Heart right ventricle (tissue), 16 donors: ENCODE measurements at regions not wholly inside any gene's neighbourhood (a gene's known extent, or its start where the extent isn't known, plus 50 kb on each side); places are given as distances from the start of the nearest gene placed in this dataset.
A peak's percentile ranks its signal among the peaks of the same experiment; 100 is the strongest.

Experiments
- ATAC-seq, 8 donors: fragments of 200-7000 bp; cut with Tn5 transposase; one replicate each; pipeline ENCODE4 v1.9.1; 2020; ENCODE audit warnings: mild to moderate bottlenecking in 8 of 8, moderate library complexity in 8 of 8, moderate number of reproducible peaks in 1 of 8
- DNase-seq, 2 donors: peaks; one replicate each; pipeline ENCODE4 v3.0.0-alpha.2; 2020
- H3K27ac ChIP-seq, 10 donors: fragments of 200-600 bp; sonication (generic) in 2 of 10; one replicate each; pipeline versions ENCODE4 v1.5.0 to v1.8.0; 2020 to 2022; ENCODE audit warnings: mild to moderate bottlenecking in 3 of 10
- H3K27me3 ChIP-seq, 7 donors: fragments of 200-600 bp; one replicate each; pipeline ENCODE4 v1.8.0; 2021 to 2022; ENCODE audit warnings: mild to moderate bottlenecking in 2 of 7
- H3K36me3 ChIP-seq, 9 donors: fragments of 200-600 bp; sonication (generic) in 1 of 9; one replicate each; pipeline versions ENCODE4 v1.5.0 to v1.8.0; 2020 to 2022; ENCODE audit warnings: mild to moderate bottlenecking in 2 of 9
- H3K4me1 ChIP-seq, 9 donors: fragments of 200-600 bp; sonication (generic) in 1 of 9; one replicate each; pipeline versions ENCODE4 v1.5.0 to v1.8.0; 2020 to 2022; ENCODE audit warnings: mild to moderate bottlenecking in 4 of 9
- H3K4me3 ChIP-seq, 10 donors: fragments of 200-600 bp; sonication (generic) in 2 of 10; one replicate each; pipeline versions ENCODE4 v1.5.0 to v1.8.0; 2020 to 2022; ENCODE audit warnings: mild to moderate bottlenecking in 7 of 10, moderate library complexity in 2 of 10
- H3K9me3 ChIP-seq, 11 donors: fragments of 200-600 bp in 10 of 11; sonication (generic) in 2 of 11; one replicate each; pipeline versions ENCODE4 v1.5.0 to v1.8.0; 2013 to 2022; ENCODE audit warnings: mild to moderate bottlenecking in 2 of 11, control low read depth in 1 of 11, moderate library complexity in 1 of 11
- CTCF ChIP-seq, 9 donors: fragments of 200-600 bp; sonication (generic) in 2 of 9; IDR thresholded peaks; one replicate each; pipeline versions ENCODE4 v1.5.0 to v1.8.0; 2021 to 2022; ENCODE audit warnings: antibody characterized with exemption in 9 of 9, mild to moderate bottlenecking in 5 of 9, moderate library complexity in 1 of 9
- WGBS, 2 donors: extraction: QIAGEN DNeasy Blood & Tissue Kit; methylation state at CpG; one replicate each; pipeline ENCODE4 v1.1.7; 2013; ENCODE audit warnings: inconsistent platforms in 1 of 2; 5-methylcytosine and 5-hydroxymethylcytosine counted together
- intact Hi-C, 10 donors: fragments of 100-400 bp; cut with DNase I; formaldehyde crosslinking; loops; one replicate each; pipeline versions ENCODE4 v1.11.1 to v1.14.2; 2022
- donor health status: Arrhythmogenic right ventricular cardiomyopathy.
- donor health status: ischemic (EF 13 %, LVEDD 7.1; RV severe dilation, severe dysfunction).
- donor health status: healthy with polysubstance abuse.
- donor health status: DM: no; HTN: yes; CAD: no.
- donor health status: DM: no; HTN: no; CAD: no.
- donor health status: ischemic (EF 25% LVEDD 6.9; RV normal size, moderate dysfunction).
- donor health status: ischemic (EF 25% LVEDD 5.7; RV mildly dilated, moderate dysfunction).
- donor health status: healthy.
- donor health status: DM: yes; HTN: yes; CAD: no.
- donor health status: Ischemic cardiomyopathy.
- donor health status: ischemic (EF 35%, LVEDD 5.7; RV mildly dilated, moderate dysfunction).
- donor health status: nonischemic (EF 11% LVEDD 7.7; RV severe dilation, severe dysfunction).
- donor health status: DM: yes; HTN: yes; CAD: no.
- donor health status: PGD.
- donor health status: ischemic (EF 29% LVEDD 5.4; RV normal size, mild dysfunction).
- donor health status: nonischemic (EF 23%, LVEDD 6.1; RV moderate dilation, normal function).

DNA sequence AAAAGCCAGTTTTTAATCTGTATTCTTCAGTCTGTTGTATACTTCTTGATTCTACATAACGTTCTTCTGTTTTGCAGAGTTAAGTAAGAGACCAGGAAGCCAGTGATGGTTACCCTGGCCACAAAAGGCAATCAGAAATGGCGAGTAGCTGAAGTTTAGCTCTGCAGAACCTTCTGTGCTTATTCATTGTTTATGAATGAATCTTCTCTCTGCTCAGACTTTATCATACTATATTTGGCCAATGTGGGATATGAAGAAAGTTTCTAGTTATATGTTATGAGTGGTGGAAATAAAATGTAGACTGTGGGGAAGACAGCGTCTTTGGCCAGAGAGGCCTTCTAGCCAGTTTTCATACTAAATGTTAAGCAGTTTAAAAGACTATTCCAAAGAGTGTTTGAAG is 249.9 kb upstream of the RGS6 start:
- Histone ChIP-seq H3K4me1 (peaks cover 0 to 3% (median 0%) of the 10 kb centered on the region in 9 donors), H3K36me3 (peaks cover 0 to 25% (median 0%) of the 10 kb centered on the region in 9 donors), H3K27me3 (no peaks in the 10 kb centered on the region), H3K9me3 (peaks cover 0 to 5% (median 0%) of the 10 kb centered on the region in 11 donors), H3K4me3 (no peak overlapping the region), H3K27ac (no peak overlapping the region)
- no peak for TF ChIP-seq CTCF (IDR thresholded peaks at IDR 0.05)
- intact Hi-C loops: no loop called here
- no peak for DNase-seq
- no peak for ATAC-seq
- 93 to 95% methylated on average over 3 of the region's 3 CpGs for WGBS, 2 donors

DNA sequence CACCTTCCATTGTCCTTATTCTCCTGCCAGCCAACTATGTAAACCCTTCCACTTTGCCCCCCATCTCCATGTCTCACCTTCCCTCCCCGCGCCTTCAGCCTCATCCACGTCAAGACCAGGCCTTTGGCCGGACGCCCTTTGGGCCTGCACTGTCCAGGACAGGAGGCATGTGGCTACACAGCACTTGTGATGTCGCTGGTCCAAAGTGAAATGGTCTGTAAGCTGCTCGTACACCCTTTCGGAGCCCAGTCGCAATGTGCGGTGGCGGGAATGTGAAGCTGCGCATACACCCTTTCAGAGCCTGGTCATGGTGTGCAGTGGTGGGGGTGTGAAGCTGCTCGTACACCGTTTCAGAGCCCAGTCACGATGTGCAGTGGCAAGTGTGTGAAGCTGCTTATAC is 247.9 kb upstream of the RGS6 start:
- Histone ChIP-seq H3K4me3 (no peak overlapping the region), H3K4me1 (peaks cover 0 to 7% (median 0%) of the 10 kb centered on the region in 9 donors), H3K9me3 (no peaks in the 10 kb centered on the region), H3K36me3 (peaks cover 0 to 25% (median 0%) of the 10 kb centered on the region in 9 donors), H3K27me3 (no peaks in the 10 kb centered on the region), H3K27ac (no peak overlapping the region)
- no peak for ATAC-seq
- intact Hi-C loops: no loop called here
- DNase-seq: no peak
- 97% methylated on average over 15 of the region's 15 CpGs for WGBS, 2 donors
- TF ChIP-seq CTCF (IDR thresholded peaks at IDR 0.05): no peak

DNA sequence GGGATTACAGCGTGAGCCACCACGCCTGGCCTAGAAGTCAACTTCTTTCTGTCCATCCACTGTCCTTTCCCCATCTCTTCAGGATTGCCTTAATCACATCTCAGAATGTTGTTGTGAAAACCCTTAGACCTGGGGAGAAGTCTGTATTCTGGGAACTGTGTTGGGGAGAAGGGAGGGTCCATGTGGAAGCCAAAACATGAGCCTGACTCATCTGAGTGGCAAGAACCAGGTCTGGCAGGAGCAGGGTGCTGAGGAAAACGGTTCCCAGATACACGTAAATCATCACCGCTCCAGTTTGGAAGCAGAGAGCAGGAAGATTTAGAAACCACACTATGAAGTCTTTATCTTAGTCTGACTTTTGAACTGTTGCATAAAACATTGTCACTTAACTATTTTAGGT is 245.6 kb upstream of the RGS6 start:
- H3K4me1 ChIP-seq: peaks cover 0 to 7% (median 0%) of the 10 kb centered on the region in 9 donors
- intact Hi-C loops: no loop called here
- no peaks in the 10 kb centered on the region for H3K9me3 ChIP-seq
- no peak for TF ChIP-seq CTCF (IDR thresholded peaks at IDR 0.05)
- ATAC-seq (peak in 2 of 8 donors; percentile 25 to 60), DNase-seq (no peak)
- peak overlapping the region in 1 of 10 donors; percentile 15 for H3K27ac ChIP-seq
- H3K4me3 ChIP-seq: no peak overlapping the region
- WGBS, 2 donors: 82 to 84% methylated on average over 5 of the region's 5 CpGs
- no peaks in the 10 kb centered on the region for H3K27me3 ChIP-seq
- H3K36me3 ChIP-seq: peaks cover 0 to 30% (median 0%) of the 10 kb centered on the region in 9 donors

DNA sequence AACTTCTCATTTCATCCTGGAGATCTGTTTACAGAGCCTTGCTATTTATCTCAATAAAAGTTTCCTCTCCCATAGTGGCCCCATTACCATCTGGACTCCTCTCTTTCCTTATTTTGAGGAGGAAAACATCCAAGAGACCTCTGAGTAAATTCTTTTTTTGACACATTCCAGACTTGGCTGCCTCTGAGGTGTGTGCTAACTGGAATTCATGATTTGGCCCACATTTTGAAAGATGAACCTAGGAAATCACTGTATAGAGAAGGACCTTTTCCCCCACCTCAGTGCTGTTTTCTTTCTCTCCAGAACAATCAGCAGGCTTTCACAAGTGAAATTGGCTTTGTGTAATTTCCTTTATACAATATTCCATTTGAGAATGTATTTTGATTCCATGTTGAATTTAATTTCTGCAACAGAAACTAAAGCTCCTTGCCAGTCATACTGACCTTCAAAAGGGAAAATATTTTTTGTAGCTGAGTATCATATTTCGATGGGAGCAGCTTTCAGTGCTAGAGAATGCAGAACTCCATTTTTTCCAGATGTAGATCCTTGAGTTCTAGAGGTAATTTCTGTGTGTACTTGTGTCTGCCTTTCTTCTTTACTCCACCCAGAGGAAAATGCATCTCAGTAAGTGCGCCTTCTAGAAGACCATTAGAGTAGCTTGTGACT is 244.9 kb upstream of the RGS6 start:
- TF ChIP-seq CTCF (IDR thresholded peaks at IDR 0.05): no peak
- WGBS, 2 donors: 82 to 89% methylated on average over 2 of the region's 2 CpGs
- H3K4me3 ChIP-seq: no peak overlapping the region
- peaks cover 0 to 7% (median 0%) of the 10 kb centered on the region in 9 donors for H3K4me1 ChIP-seq
- H3K36me3 ChIP-seq: peaks cover 0 to 30% (median 0%) of the 10 kb centered on the region in 9 donors
- intact Hi-C loops: no loop called here
- no peak for ATAC-seq
- H3K27me3 ChIP-seq: no peaks in the 10 kb centered on the region
- H3K9me3 ChIP-seq: no peaks in the 10 kb centered on the region
- DNase-seq: no peak
- peak overlapping the region in 1 of 10 donors; percentile 15 for H3K27ac ChIP-seq
